NOMO-1 treated with DMSO at 0.1 percent for 48 hours (cell line): ENCODE measurements at regions not wholly inside any gene's neighbourhood (a gene's known extent, or its start where the extent isn't known, plus 50 kb on each side); places are given as distances from the start of the nearest gene placed in this dataset.

Experiments
- DNase-seq: peaks from one replicate; lab custom pipeline; 2025; ENCODE audit not compliant: unreplicated experiment; lab: John Stamatoyannopoulos, UW

GRCh38 chr16:50960517-50961202, 190.4 kb downstream of the SALL1 start:
- no peak for DNase-seq

GRCh38 chr16:50957056-50957455, 194.0 kb downstream of the SALL1 start:
- no peak for DNase-seq

GRCh38 chr16:50956637-50957036, 194.4 kb downstream of the SALL1 start:
- no peak for DNase-seq

GRCh38 chr16:50955311-50955710, 195.8 kb downstream of the SALL1 start:
- DNase-seq: no peak

GRCh38 chr16:50954469-50954868, 196.6 kb downstream of the SALL1 start:
- DNase-seq: no peak

GRCh38 chr16:50953290-50953689, 197.8 kb downstream of the SALL1 start:
- DNase-seq: no peak

- DNase-seq: no peak
Measured at GRCh38 chr16:50950955-50951354, 200.1 kb downstream of the SALL1 start.

- no peak for DNase-seq
Measured at GRCh38 chr16:50948268-50948930, 202.7 kb downstream of the SALL1 start.

GRCh38 chr16:50947826-50948225, 203.2 kb downstream of the SALL1 start:
- no peak for DNase-seq

GRCh38 chr16:50946606-50947005, 204.5 kb downstream of the SALL1 start:
- DNase-seq: no peak

- no peak for DNase-seq
Measured at GRCh38 chr16:50946098-50946497, 204.2 kb downstream of the CYLD start.

- DNase-seq: no peak
Measured at GRCh38 chr16:50945171-50945570, 203.3 kb downstream of the CYLD start.

GRCh38 chr16:50944436-50944835, 202.6 kb downstream of the CYLD start:
- DNase-seq: no peak

- no peak for DNase-seq
Measured at GRCh38 chr16:50944033-50944432, 202.1 kb downstream of the CYLD start.

GRCh38 chr16:50942143-50942542, 200.3 kb downstream of the CYLD start:
- DNase-seq: no peak

GRCh38 chr16:50941681-50942080, 199.8 kb downstream of the CYLD start:
- no peak for DNase-seq

- DNase-seq: no peak
Measured at GRCh38 chr16:50940275-50940854, 198.5 kb downstream of the CYLD start.

GRCh38 chr16:50939356-50939755, 197.5 kb downstream of the CYLD start:
- DNase-seq: no peak

GRCh38 chr16:50938932-50939331, 197.0 kb downstream of the CYLD start:
- DNase-seq: no peak

- DNase-seq: no peak
Measured at GRCh38 chr16:50933262-50933661, 191.4 kb downstream of the CYLD start.

GRCh38 chr16:50932348-50932935, 190.6 kb downstream of the CYLD start:
- peak; percentile 58 for DNase-seq

GRCh38 chr16:50928065-50928464, 186.2 kb downstream of the CYLD start:
- no peak for DNase-seq
